Colon (tissue), 2 donors: ENCODE measurements at regions not wholly inside any gene's neighbourhood (a gene's known extent, or its start where the extent isn't known, plus 50 kb on each side); places are given as distances from the start of the nearest gene placed in this dataset.

Experiments used
- FAIRE-seq: peaks from 2 replicates; lab custom pipeline; 2012; peaks lifted over from hg19 to GRCh38; lab: Jason Lieb, UNC
- donor health status: control.
- donor health status: control.

- no peak for FAIRE-seq
Measured at GRCh38 chr1:234973426-234974250, 155.0 kb downstream of the TOMM20 start.

GRCh38 chr1:234972411-234973191 lies 156.0 kb downstream of the TOMM20 start:
- FAIRE-seq = no peak

- no peak for FAIRE-seq
Measured at GRCh38 chr1:234971586-234972297, 156.9 kb downstream of the TOMM20 start.

- no peak for FAIRE-seq
Measured at GRCh38 chr1:234970731-234971476, 157.7 kb downstream of the TOMM20 start.

- no peak for FAIRE-seq
Measured at GRCh38 chr1:234970401-234970730, 158.3 kb downstream of the TOMM20 start.

DNA sequence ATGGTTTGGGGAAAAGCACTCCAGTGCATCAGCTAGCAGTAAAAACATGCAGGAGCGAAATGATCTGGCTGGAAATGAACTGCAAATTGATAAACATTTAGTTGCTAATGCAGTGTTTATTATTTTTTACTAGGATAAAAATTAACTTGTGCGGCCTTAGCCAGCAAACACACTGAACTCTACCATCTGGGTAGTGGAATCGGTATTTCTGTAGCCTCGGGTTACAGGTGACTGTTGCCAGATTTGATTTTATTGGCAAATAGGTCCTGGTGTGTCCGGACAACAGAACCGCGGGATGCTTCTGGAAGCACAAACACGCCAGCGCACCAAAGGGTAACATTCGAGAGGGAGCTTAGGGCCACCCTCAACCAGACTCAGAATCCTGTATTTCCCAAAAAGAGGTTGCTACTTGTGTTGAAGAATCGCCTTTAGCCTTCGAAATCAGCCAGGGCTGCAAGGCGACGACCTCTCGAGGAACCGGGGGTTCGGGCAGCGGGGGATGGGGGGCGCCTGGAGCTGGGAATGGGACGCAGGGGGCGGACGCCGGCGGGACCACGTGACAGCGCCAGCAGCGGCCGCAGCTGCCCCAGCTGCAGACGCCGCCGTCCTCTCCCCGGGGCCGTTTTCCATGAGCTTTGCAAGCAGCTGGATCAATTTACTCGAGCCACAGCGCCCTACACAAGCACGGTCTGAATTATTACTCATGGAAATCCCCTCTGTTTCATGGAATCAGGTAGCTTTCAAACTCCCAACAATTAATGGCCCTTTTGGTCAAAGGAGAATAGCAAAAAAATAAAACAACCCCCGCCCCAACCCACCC lies 158.8 kb downstream of the TOMM20 start:
- FAIRE-seq = no peak

- FAIRE-seq = no peak
Measured at GRCh38 chr1:234969011-234969441, 159.6 kb downstream of the TOMM20 start.

DNA sequence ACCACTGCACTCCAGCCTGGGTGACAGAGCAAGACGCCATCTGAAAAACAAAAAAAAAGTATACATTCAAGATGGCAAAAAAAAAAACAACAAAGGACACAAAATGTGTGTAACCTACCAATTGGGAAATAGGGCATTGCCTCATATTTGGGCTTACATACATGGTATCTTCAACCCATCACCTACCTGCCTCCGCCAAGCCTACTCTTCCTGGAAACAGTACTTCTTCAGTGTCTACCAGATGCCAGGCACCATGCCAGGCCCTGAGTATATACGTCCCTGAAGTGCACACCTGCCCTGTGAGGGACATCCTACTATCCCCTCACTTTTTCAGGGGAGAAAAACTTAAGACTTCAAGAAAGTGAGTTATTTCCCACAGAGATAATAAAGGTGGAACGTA lies 160.2 kb downstream of the TOMM20 start:
- no peak for FAIRE-seq

DNA sequence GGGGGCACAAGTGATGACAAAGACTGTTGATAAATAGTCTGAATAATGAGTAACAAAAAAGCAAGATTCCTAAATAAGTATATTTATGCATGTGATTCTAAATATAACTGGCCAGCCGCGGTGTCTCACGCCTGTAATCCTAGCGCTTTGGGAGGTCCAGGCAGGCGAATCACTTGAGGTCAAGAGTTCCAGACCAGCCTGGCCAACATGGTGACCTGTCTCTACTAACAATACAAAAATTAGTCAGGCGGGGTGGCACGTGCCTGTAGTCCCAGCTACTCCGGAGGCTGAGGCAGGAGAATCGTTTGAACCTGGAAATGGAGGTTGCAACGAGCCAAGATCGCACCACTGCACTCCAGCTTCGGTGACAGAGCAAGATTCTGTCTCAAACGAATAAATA lies 161.5 kb downstream of the TOMM20 start:
- FAIRE-seq = no peak

- FAIRE-seq = no peak
Measured at GRCh38 chr1:234965111-234965510, 163.5 kb downstream of the TOMM20 start.

DNA sequence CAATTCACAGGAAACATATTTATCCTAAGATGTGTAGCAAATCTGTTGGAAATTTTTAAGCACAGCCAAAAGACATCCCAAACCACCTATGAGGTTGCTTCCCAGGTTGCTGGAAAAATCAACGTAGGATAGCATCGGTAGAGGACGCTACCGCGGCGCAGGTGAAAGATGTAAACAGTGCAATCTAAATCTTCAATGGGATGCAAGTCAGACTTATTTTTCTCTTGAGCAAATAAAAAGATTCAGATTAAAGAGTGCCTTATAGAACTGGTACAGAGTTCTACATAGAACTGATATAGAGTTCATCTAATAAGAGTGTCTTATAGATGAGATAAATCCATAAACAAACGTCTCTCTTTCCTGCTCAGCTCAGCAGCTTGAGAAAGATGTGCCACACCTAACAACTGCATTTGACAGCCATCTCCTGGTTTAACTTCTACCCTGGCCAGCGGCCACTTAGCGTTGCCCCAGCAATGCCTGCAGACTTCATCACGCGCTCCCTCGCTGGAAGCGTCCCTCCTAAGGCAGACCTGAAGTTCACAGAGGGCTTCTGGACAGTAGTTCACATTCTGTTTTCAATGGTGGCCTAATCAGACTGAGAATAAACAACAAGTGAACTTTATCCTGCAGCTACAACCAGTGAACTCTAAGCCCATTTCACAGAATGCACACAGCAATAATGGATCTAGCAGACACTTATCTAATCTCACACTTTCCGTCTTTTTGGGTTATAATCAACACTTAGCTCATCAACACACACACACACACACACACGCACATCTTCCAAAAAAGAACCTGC lies 164.5 kb downstream of the TOMM20 start:
- FAIRE-seq = no peak

DNA sequence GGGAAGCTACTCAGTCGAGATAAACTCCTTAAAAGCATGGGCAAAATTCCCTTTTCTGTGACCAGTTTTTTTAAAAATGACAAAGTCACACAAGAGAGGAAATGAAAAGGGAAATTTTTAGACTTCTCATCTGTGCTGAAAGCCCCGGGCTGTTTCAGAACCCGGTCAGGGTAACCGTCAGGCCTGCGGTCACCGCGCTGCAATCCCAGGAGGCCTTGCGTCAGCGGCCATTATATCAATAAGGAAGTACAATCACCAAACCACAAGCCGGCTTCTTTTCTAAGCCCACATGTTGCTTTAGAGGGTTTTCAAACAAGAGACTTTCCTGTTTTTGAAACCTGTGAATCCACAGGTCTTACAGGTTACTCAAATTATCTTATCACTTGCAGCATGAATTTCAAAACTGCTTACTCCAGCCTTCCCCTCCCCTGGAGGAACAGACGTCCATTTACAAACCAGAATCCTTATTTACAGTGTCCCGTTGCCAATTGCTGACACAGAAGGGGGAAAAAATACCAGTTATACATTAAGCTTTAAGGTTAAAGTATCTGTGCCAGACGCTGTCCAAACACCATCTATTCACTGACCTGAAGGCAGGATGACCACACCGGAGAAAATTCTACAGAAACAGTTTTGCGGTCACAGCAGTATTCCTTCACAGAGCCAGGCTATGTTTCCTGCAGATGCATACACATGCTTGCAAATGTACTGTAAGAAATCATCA lies 165.3 kb downstream of the TOMM20 start:
- FAIRE-seq = no peak

GRCh38 chr1:234962340-234962989 lies 166.2 kb downstream of the TOMM20 start:
- no peak for FAIRE-seq

DNA sequence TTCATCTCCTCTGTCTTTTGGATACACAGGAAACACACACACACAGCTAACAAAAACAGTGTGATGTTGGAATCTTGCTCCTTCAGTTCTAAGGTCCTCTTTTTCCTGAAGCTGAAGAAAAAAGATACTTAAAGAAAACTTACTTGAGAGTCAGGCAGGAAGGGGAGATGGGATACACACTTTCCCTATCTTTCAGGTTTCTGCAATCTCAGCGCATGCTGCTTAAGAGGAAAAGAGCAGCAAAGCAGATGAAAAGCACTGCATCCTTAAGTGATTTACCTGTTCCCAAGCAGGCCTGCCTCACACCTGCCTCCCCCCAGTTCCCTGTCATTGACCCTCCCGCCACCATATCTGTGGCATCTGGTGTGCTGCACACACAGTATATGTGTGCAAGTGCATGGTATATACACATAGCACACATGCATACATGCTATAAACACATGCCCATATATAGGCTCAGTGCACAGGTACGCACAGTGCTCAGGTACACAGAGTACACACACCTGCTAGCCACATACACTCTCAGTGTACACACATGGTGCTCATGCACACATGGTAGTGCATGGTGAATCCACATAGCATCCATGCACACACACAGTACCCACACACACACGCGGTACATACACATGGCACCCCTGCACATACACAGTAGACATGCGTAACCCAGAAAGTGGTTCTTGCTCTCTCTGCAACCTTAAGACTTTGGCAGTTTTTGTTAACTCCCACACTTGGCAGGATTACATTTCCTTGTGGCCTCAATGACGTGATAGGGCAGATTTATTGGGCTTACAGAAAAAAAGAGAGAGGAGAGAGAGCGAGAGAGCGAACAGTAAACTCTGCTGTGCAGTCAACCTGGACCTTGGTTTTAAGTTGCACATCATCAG lies 166.9 kb downstream of the TOMM20 start:
- no peak for FAIRE-seq

DNA sequence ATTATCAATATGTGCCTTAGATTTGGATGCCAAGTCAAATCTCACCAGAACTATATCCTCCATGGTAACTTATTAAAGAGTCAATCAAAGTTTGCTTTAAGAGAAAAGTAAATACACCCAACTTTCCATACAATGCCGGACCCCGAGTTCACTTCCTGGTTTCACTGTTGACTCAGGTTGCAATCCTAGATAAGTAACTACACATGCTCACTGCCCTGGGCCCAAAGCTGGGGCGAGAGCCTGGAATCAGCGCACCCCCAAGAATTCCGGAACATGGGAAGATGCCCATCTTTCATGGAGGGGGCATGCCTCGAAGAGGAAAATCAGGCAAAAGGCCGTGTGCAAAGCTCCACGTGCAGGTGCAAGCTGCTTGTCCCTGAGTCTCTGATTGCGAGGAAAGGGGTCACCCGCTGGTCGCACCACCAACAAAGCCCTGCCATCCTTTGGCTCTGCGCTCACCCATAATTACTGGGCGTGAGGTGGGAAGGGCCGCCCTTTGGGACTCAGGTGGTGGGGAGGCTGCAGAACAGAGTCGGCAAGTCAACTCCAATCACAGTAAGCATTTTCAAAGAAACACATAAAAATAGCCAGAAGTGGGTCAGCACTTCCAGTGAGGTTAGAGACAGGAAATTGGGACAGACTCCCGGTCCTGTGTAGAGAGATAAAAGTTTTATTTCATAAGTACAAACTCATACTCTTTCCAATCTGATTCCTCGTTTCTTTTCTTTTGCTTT lies 167.7 kb downstream of the TOMM20 start:
- no peak for FAIRE-seq

GRCh38 chr1:234958706-234959657 lies 169.7 kb downstream of the TOMM20 start:
- no peak for FAIRE-seq
